ENCODE measurements at regions not wholly inside any gene's neighbourhood (a gene's known extent, or its start where the extent isn't known, plus 50 kb on each side); places are given as distances from the start of the nearest gene placed in this dataset.

GRCh38 chr2:239691720-239692119 is 290.9 kb upstream of the HDAC4 start:
- no peak for TF ChIP-seq CTCF (IDR thresholded peaks at IDR 0.05)

GRCh38 chr2:239690651-239691631 is 290.1 kb upstream of the HDAC4 start:
- no peak for TF ChIP-seq CTCF (IDR thresholded peaks at IDR 0.05)

GRCh38 chr2:239689985-239690384 is 289.2 kb upstream of the HDAC4 start:
- TF ChIP-seq CTCF (IDR thresholded peaks at IDR 0.05), result no peak

GRCh38 chr2:239689410-239689809 is 288.6 kb upstream of the HDAC4 start:
- TF ChIP-seq CTCF (IDR thresholded peaks at IDR 0.05), result no peak

GRCh38 chr2:239688840-239689239 is 288.0 kb upstream of the HDAC4 start:
- TF ChIP-seq CTCF (IDR thresholded peaks at IDR 0.05), result no peak

GRCh38 chr2:239688122-239688681 is 287.4 kb upstream of the HDAC4 start:
- peak; percentile 55 for TF ChIP-seq CTCF (IDR thresholded peaks at IDR 0.05)

- no peak for TF ChIP-seq CTCF (IDR thresholded peaks at IDR 0.05)
Measured at GRCh38 chr2:239687441-239687840, 286.6 kb upstream of the HDAC4 start.
